ENCODE measurements at regions not wholly inside any gene's neighbourhood (a gene's known extent, or its start where the extent isn't known, plus 50 kb on each side); places are given as distances from the start of the nearest gene placed in this dataset.

GRCh38 chr13:90908792-90909191 is 438.7 kb upstream of the MIR17HG start:
- TF ChIP-seq CTCF (IDR thresholded peaks at IDR 0.05) (no peak), POLR2AphosphoS5 (IDR thresholded peaks at IDR 0.05; ENCODE audit: insufficient read depth in 1 of 2, low read depth in 1 of 2) (no peak), POLR2A (IDR thresholded peaks at IDR 0.05) (no peak)

Measured in vagina (tissue), 2 donors.